ENCODE measurements at regions not wholly inside any gene's neighbourhood (a gene's known extent, or its start where the extent isn't known, plus 50 kb on each side); places are given as distances from the start of the nearest gene placed in this dataset.

DNA sequence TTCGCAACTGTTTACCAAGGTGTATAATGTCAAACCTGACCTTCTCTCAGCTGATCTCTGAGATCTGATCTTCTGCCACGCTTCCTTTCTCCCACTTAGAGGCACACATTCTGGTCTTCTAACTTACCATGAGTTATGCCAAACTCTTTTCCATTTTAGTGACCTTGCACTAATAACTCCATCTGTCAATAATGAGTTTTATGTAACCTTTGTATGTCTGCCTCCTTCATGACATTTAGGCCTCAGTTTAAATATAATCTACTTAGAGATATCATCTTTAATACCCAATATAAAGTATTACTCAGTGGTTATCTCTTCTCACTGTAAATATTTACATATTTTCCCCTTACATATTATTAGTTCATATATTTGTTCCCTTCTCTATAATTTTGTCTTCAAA lies 827.5 kb upstream of the PCDH20 start:
- TF ChIP-seq POLR2AphosphoS5 (IDR thresholded peaks at IDR 0.05) = no peak
- TF ChIP-seq, protein P1, sequence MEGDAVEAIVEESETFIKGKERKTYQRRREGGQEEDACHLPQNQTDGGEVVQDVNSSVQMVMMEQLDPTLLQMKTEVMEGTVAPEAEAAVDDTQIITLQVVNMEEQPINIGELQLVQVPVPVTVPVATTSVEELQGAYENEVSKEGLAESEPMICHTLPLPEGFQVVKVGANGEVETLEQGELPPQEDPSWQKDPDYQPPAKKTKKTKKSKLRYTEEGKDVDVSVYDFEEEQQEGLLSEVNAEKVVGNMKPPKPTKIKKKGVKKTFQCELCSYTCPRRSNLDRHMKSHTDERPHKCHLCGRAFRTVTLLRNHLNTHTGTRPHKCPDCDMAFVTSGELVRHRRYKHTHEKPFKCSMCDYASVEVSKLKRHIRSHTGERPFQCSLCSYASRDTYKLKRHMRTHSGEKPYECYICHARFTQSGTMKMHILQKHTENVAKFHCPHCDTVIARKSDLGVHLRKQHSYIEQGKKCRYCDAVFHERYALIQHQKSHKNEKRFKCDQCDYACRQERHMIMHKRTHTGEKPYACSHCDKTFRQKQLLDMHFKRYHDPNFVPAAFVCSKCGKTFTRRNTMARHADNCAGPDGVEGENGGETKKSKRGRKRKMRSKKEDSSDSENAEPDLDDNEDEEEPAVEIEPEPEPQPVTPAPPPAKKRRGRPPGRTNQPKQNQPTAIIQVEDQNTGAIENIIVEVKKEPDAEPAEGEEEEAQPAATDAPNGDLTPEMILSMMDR (IDR thresholded peaks at IDR 0.05) = no peak

All from esophagus muscularis mucosa (tissue), 3 donors.